ENCODE measurements at regions not wholly inside any gene's neighbourhood (a gene's known extent, or its start where the extent isn't known, plus 50 kb on each side); places are given as distances from the start of the nearest gene placed in this dataset.

- TF ChIP-seq CTCF (conservative IDR thresholded peaks at IDR 0.05) (no peak), ZFX (IDR thresholded peaks at IDR 0.05) (no peak)
Observed at GRCh38 chr15:62938825-62939224, 103.7 kb upstream of the TPM1 start.
